D721Med (cell line): ENCODE measurements at regions not wholly inside any gene's neighbourhood (a gene's known extent, or its start where the extent isn't known, plus 50 kb on each side); places are given as distances from the start of the nearest gene placed in this dataset.

Experiments used
- DNase-seq: peaks from one replicate; pipeline ENCODE4 v3.0.0; 2011; ENCODE audit warnings: low spot score; ENCODE audit not compliant: insufficient read length
- FAIRE-seq: peaks from 2 replicates; lab custom pipeline; 2011; peaks lifted over from hg19 to GRCh38; lab: Jason Lieb, UNC
- CTCF ChIP-seq: IDR thresholded peaks from 2 replicates; pipeline ENCODE4 v1.5.1; 2012; ENCODE audit warnings: mild to moderate bottlenecking, control low read depth; ENCODE audit not compliant: insufficient read depth; ENCODE audit errors: missing control alignments

- TF ChIP-seq CTCF: no peak
- FAIRE-seq (no peak), DNase-seq (no peak)
Observed at GRCh38 chr13:106349080-106349931, 186.2 kb downstream of the EFNB2 start.

- no peak for TF ChIP-seq CTCF
- DNase-seq: no peak
- FAIRE-seq: no peak
Observed at GRCh38 chr13:106348075-106348840, 187.2 kb downstream of the EFNB2 start.

- FAIRE-seq (no peak), DNase-seq (no peak)
- no peak for TF ChIP-seq CTCF
Observed at GRCh38 chr13:106344342-106344741, 191.1 kb downstream of the EFNB2 start.

GRCh38 chr13:106343836-106344235 lies 191.6 kb downstream of the EFNB2 start:
- DNase-seq: no peak
- no peak for TF ChIP-seq CTCF
- no peak for FAIRE-seq

GRCh38 chr13:106340249-106340648 lies 195.2 kb downstream of the EFNB2 start:
- no peak for TF ChIP-seq CTCF
- DNase-seq (no peak), FAIRE-seq (no peak)

GRCh38 chr13:106337096-106337850 lies 198.2 kb downstream of the EFNB2 start:
- DNase-seq: no peak
- FAIRE-seq: no peak
- no peak for TF ChIP-seq CTCF
